Thymus (tissue), 11 donors: ENCODE measurements at regions not wholly inside any gene's neighbourhood (a gene's known extent, or its start where the extent isn't known, plus 50 kb on each side); places are given as distances from the start of the nearest gene placed in this dataset.

Experiments
- DNase-seq, 9 donors: peaks; one replicate each; pipeline ENCODE4 v3.0.0-alpha.2; 2013; ENCODE audit warnings: low spot score in 9 of 9, low read depth in 6 of 9, missing footprints in 1 of 9
- H3K27ac ChIP-seq, 2 donors: one replicate each; pipeline ENCODE4 v1.5.1; 2013; ENCODE audit warnings: control low read depth in 1 of 2, low read depth in 1 of 2, low read length in 1 of 2, mild to moderate bottlenecking in 1 of 2, moderate library complexity in 1 of 2
- H3K27me3 ChIP-seq, 2 donors: one replicate each; pipeline ENCODE4 v1.5.1; 2013; ENCODE audit warnings: low read length in 1 of 2; ENCODE audit not compliant: control insufficient read depth in 2 of 2, insufficient read depth in 1 of 2
- H3K36me3 ChIP-seq, 2 donors: one replicate each; pipeline ENCODE4 v1.5.1; 2013; ENCODE audit warnings: low read length in 1 of 2, mild to moderate bottlenecking in 1 of 2, moderate library complexity in 1 of 2; ENCODE audit not compliant: control insufficient read depth in 2 of 2, insufficient read depth in 2 of 2
- H3K4me1 ChIP-seq, 2 donors: one replicate each; pipeline ENCODE4 v1.5.1; 2013; ENCODE audit warnings: low read length in 2 of 2; ENCODE audit not compliant: control insufficient read depth in 2 of 2, insufficient read depth in 2 of 2
- H3K4me3 ChIP-seq, 2 donors: one replicate each; pipeline ENCODE4 v1.5.1; 2013; ENCODE audit warnings: low read length in 2 of 2, control low read depth in 1 of 2, mild to moderate bottlenecking in 1 of 2
- H3K9me3 ChIP-seq, 2 donors: one replicate each; pipeline ENCODE4 v1.5.1; 2013; ENCODE audit warnings: low read length in 1 of 2, mild to moderate bottlenecking in 1 of 2; ENCODE audit not compliant: control insufficient read depth in 2 of 2, insufficient read depth in 1 of 2
- WGBS: extraction: QIAGEN DNeasy Blood & Tissue Kit; methylation state at CpG from one replicate; pipeline ENCODE4 v1.1.7; 2013; 5-methylcytosine and 5-hydroxymethylcytosine counted together
- donor health status: healthy.

GRCh38 chr13:109577191-109577700 lies 209.1 kb downstream of the IRS2 start:
- no peak for DNase-seq
- H3K27me3 ChIP-seq: no peaks in the 10 kb centered on the region
- H3K4me3 ChIP-seq: no peak overlapping the region
- WGBS: 97% methylated on average over 2 of the region's 2 CpGs
- no peak overlapping the region for H3K27ac ChIP-seq
- H3K36me3 ChIP-seq: no peaks in the 10 kb centered on the region
- H3K4me1 ChIP-seq: no peaks in the 10 kb centered on the region
- H3K9me3 ChIP-seq: no peaks in the 10 kb centered on the region

GRCh38 chr13:109576331-109576813 lies 210.0 kb downstream of the IRS2 start:
- no peaks in the 10 kb centered on the region for H3K36me3 ChIP-seq
- no peak for DNase-seq
- H3K9me3 ChIP-seq: no peaks in the 10 kb centered on the region
- H3K4me3 ChIP-seq: no peak overlapping the region
- no peak overlapping the region for H3K27ac ChIP-seq
- no peaks in the 10 kb centered on the region for H3K27me3 ChIP-seq
- 94% methylated on average over 6 of the region's 6 CpGs for WGBS
- no peaks in the 10 kb centered on the region for H3K4me1 ChIP-seq

DNA sequence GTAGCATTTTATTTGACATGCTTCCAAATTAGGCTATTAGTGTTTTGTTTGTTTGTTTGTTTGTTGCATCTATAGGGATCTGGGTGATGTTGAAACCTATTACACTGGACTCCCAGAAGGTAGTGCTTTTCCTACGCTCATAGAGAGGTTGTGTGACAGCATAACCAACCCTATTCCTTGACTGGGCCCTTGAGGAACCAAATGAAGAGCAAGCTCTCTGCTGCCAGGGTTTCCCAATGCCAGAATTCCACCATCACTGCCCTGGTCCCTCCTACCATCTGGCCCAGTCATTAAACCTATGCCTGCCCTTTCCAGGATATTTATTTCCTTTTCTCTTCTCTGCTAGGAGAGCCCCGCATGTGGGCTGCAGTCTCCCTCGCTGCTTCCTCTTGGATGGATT lies 210.6 kb downstream of the IRS2 start:
- no peak overlapping the region for H3K27ac ChIP-seq
- no peak for DNase-seq
- WGBS: 95% methylated on average over 3 of the region's 3 CpGs
- no peaks in the 10 kb centered on the region for H3K9me3 ChIP-seq
- H3K4me1 ChIP-seq: no peaks in the 10 kb centered on the region
- no peaks in the 10 kb centered on the region for H3K27me3 ChIP-seq
- H3K36me3 ChIP-seq: no peaks in the 10 kb centered on the region
- H3K4me3 ChIP-seq: no peak overlapping the region

- Histone ChIP-seq H3K9me3 (no peaks in the 10 kb centered on the region), H3K36me3 (no peaks in the 10 kb centered on the region), H3K27ac (no peak overlapping the region), H3K27me3 (no peaks in the 10 kb centered on the region), H3K4me1 (peaks cover 0 to 10% of the 10 kb centered on the region in 2 donors), H3K4me3 (no peak overlapping the region)
- WGBS: 97% methylated on average over 6 of the region's 6 CpGs
- DNase-seq: no peak
These were observed 214.0 kb downstream of the IRS2 start for GRCh38 chr13:109572389-109572788.

GRCh38 chr13:109569958-109570711 lies 216.2 kb downstream of the IRS2 start:
- Histone ChIP-seq H3K4me1 (peaks cover 0 to 10% of the 10 kb centered on the region in 2 donors), H3K27me3 (no peaks in the 10 kb centered on the region), H3K4me3 (no peak overlapping the region), H3K36me3 (no peaks in the 10 kb centered on the region), H3K27ac (peak overlapping the region in 1 of 2 donors; percentile 81), H3K9me3 (no peaks in the 10 kb centered on the region)
- peak; percentile 23 to 85 (median 48) for DNase-seq
- WGBS: 60% methylated on average over 11 of the region's 11 CpGs

- no peaks in the 10 kb centered on the region for H3K9me3 ChIP-seq
- no peak for DNase-seq
- no peaks in the 10 kb centered on the region for H3K27me3 ChIP-seq
- no peak overlapping the region for H3K4me3 ChIP-seq
- H3K36me3 ChIP-seq: no peaks in the 10 kb centered on the region
- H3K4me1 ChIP-seq: peaks cover 0 to 10% of the 10 kb centered on the region in 2 donors
- H3K27ac ChIP-seq: no peak overlapping the region
- 97% methylated on average over 4 of the region's 4 CpGs for WGBS
These were observed 218.0 kb downstream of the IRS2 start for GRCh38 chr13:109568339-109568818.

DNA sequence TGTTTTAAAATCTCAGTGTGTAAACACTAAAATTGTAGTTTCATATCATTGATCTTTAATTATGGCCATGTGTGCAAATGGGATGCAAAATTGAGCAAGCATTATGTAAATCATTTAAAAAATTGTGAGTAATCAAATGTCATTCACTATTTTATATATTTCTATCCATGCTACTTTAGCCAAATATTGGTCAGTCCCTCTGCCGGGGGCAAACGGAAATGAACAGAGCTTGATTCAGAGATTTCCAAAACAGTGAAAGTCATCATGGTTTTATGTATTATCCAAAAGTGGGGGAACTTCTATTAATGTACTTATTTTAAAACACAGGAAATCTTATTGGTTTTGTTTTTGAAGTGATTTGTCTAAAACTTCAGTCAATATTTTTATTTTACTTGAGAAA lies 219.1 kb downstream of the IRS2 start:
- Histone ChIP-seq H3K27me3 (no peaks in the 10 kb centered on the region), H3K27ac (no peak overlapping the region), H3K36me3 (no peaks in the 10 kb centered on the region), H3K4me1 (peaks cover 0 to 10% of the 10 kb centered on the region in 2 donors), H3K9me3 (no peaks in the 10 kb centered on the region), H3K4me3 (no peak overlapping the region)
- no peak for DNase-seq
- 94% methylated on average over 2 of the region's 2 CpGs for WGBS

GRCh38 chr13:109565877-109566276 lies 220.5 kb downstream of the IRS2 start:
- Histone ChIP-seq H3K36me3 (no peaks in the 10 kb centered on the region), H3K4me1 (peaks cover 0 to 10% of the 10 kb centered on the region in 2 donors), H3K4me3 (no peak overlapping the region), H3K9me3 (no peaks in the 10 kb centered on the region), H3K27ac (no peak overlapping the region), H3K27me3 (no peaks in the 10 kb centered on the region)
- 95% methylated on average over 7 of the region's 7 CpGs for WGBS
- DNase-seq: no peak

- Histone ChIP-seq H3K27me3 (no peaks in the 10 kb centered on the region), H3K4me1 (peaks cover 0 to 18% of the 10 kb centered on the region in 2 donors), H3K4me3 (no peak overlapping the region), H3K9me3 (no peaks in the 10 kb centered on the region), H3K36me3 (no peaks in the 10 kb centered on the region), H3K27ac (peak overlapping the region in 1 of 2 donors; percentile 26)
- no peak for DNase-seq
- 90% methylated on average over 3 of the region's 3 CpGs for WGBS
These were observed 238.0 kb downstream of the IRS2 start for GRCh38 chr13:109548374-109548773.
